ENCODE measurements at regions not wholly inside any gene's neighbourhood (a gene's known extent, or its start where the extent isn't known, plus 50 kb on each side); places are given as distances from the start of the nearest gene placed in this dataset.

GRCh38 chr2:145975406-145975805 lies 1455.5 kb upstream of the ZEB2 start:
- DNase-seq (no peak), ATAC-seq (ENCODE audit: poor library complexity) (no peak)
- CTCF ChIA-PET, result no interaction called here
- no peak overlapping the region for H3K27ac ChIP-seq (ENCODE audit: low read depth in 1 of 2, low read length in 2 of 2)
- POLR2A ChIA-PET, result no interaction called here
- Mint-ChIP-seq H3K27me3 (no peaks in the 10 kb centered on the region), H3K4me1 (ENCODE audit: low read depth) (no peaks in the 10 kb centered on the region), H3K36me3 (ENCODE audit: low read depth) (no peaks in the 10 kb centered on the region), H3K27ac (no peak overlapping the region), H3K4me3 (no peak overlapping the region), H3K9me3 (peaks cover 2% of the 10 kb centered on the region)
- TF ChIP-seq CTCF (IDR thresholded peaks at IDR 0.05), result no peak
- intact Hi-C loops (cut with DNase I, micrococcal nuclease), result no loop called here
- H3K9me3 ChIP-seq (ENCODE audit: control insufficient read depth in 1 of 2, insufficient read depth in 1 of 2, low read length in 2 of 2), result no peaks in the 10 kb centered on the region
- no peak overlapping the region for H3K4me3 ChIP-seq (ENCODE audit: low read length)
- H3K36me3 ChIP-seq (ENCODE audit: insufficient read depth, low read length), result no peaks in the 10 kb centered on the region
- H3K27me3 ChIP-seq (ENCODE audit: control insufficient read depth in 1 of 2, insufficient read depth in 2 of 2, low read length in 2 of 2), result no peaks in the 10 kb centered on the region
- no peaks in the 10 kb centered on the region for H3K4me1 ChIP-seq (ENCODE audit: insufficient read depth, low read length)

GRCh38 chr2:145961846-145962245 lies 1441.9 kb upstream of the ZEB2 start:
- Histone ChIP-seq H3K4me3 (ENCODE audit: low read length) (no peak overlapping the region), H3K27me3 (ENCODE audit: control insufficient read depth in 1 of 2, insufficient read depth in 2 of 2, low read length in 2 of 2) (no peaks in the 10 kb centered on the region), H3K4me1 (ENCODE audit: insufficient read depth, low read length) (no peaks in the 10 kb centered on the region), H3K36me3 (ENCODE audit: insufficient read depth, low read length) (no peaks in the 10 kb centered on the region), H3K9me3 (ENCODE audit: control insufficient read depth in 1 of 2, insufficient read depth in 1 of 2, low read length in 2 of 2) (peaks cover 0 to 8% of the 10 kb centered on the region in 2 experiments), H3K27ac (ENCODE audit: low read depth in 1 of 2, low read length in 2 of 2) (no peak overlapping the region)
- H3K4me3 Mint-ChIP-seq, result no peak overlapping the region
- H3K4me1 Mint-ChIP-seq (ENCODE audit: low read depth), result no peaks in the 10 kb centered on the region
- no peaks in the 10 kb centered on the region for H3K36me3 Mint-ChIP-seq (ENCODE audit: low read depth)
- no peak overlapping the region for H3K27ac Mint-ChIP-seq
- H3K27me3 Mint-ChIP-seq, result no peaks in the 10 kb centered on the region
- ATAC-seq (ENCODE audit: poor library complexity) (no peak), DNase-seq (no peak)
- ChIA-PET POLR2A (no interaction called here), CTCF (no interaction called here)
- intact Hi-C loops (cut with DNase I, micrococcal nuclease), result no loop called here
- H3K9me3 Mint-ChIP-seq, result peaks cover 12% of the 10 kb centered on the region
- no peak for TF ChIP-seq CTCF (IDR thresholded peaks at IDR 0.05)

GRCh38 chr2:145960479-145961163 lies 1440.7 kb upstream of the ZEB2 start:
- Mint-ChIP-seq H3K9me3 (peaks cover 12% of the 10 kb centered on the region), H3K4me3 (no peak overlapping the region), H3K27me3 (no peaks in the 10 kb centered on the region), H3K27ac (no peak overlapping the region), H3K4me1 (ENCODE audit: low read depth) (no peaks in the 10 kb centered on the region), H3K36me3 (ENCODE audit: low read depth) (no peaks in the 10 kb centered on the region)
- H3K4me1 ChIP-seq (ENCODE audit: insufficient read depth, low read length), result no peaks in the 10 kb centered on the region
- H3K27ac ChIP-seq (ENCODE audit: low read depth in 1 of 2, low read length in 2 of 2), result no peak overlapping the region
- no peak for TF ChIP-seq CTCF (IDR thresholded peaks at IDR 0.05)
- H3K4me3 ChIP-seq (ENCODE audit: low read length), result no peak overlapping the region
- ChIA-PET CTCF (no interaction called here), POLR2A (no interaction called here)
- H3K9me3 ChIP-seq (ENCODE audit: control insufficient read depth in 1 of 2, insufficient read depth in 1 of 2, low read length in 2 of 2), result peaks cover 0 to 8% of the 10 kb centered on the region in 2 experiments
- no peaks in the 10 kb centered on the region for H3K27me3 ChIP-seq (ENCODE audit: control insufficient read depth in 1 of 2, insufficient read depth in 2 of 2, low read length in 2 of 2)
- ATAC-seq (ENCODE audit: poor library complexity) (no peak), DNase-seq (no peak)
- no peaks in the 10 kb centered on the region for H3K36me3 ChIP-seq (ENCODE audit: insufficient read depth, low read length)
- intact Hi-C loops (cut with DNase I, micrococcal nuclease), result no loop called here
